MCF 10A (cell line): ENCODE measurements at regions not wholly inside any gene's neighbourhood (a gene's known extent, or its start where the extent isn't known, plus 50 kb on each side); places are given as distances from the start of the nearest gene placed in this dataset.

Experiments
- BruUV-seq: library from RNA; stranded (reverse); fragments of 400-500 nt; replicated peaks from 2 replicates; lab custom pipeline; 2021; lab: Mats Ljungman, UMichigan
- CTCF ChIA-PET: fragments of 300-600 bp; sonication (Branson Sonifier 250); formaldehyde crosslinking; extraction: SDS; loops from one replicate; lab custom pipeline; 2021; ENCODE audit warnings: antibody characterized with exemption, inconsistent platforms; lab: Yijun Ruan, JAX
- POLR2A ChIA-PET: fragments of 300-600, 350-650 bp; sonication (Branson Sonifier 250); formaldehyde crosslinking; extraction: SDS; loops from one replicate; lab custom pipeline; 2020; ENCODE audit warnings: antibody characterized with exemption, inconsistent platforms; lab: Yijun Ruan, JAX
- DNase-seq: peaks from one replicate; pipeline ENCODE4 v3.0.0-alpha.2; 2018; ENCODE audit not compliant: unreplicated experiment
- H3K27ac Mint-ChIP-seq: one replicate; pipeline ENCODE4 v1.8.0; 2022; ENCODE audit warnings: mild to moderate bottlenecking, low read depth, mixed read lengths; ENCODE audit not compliant: unreplicated experiment
- H3K27me3 Mint-ChIP-seq: one replicate; pipeline ENCODE4 v1.8.0; 2022; ENCODE audit warnings: mixed read lengths; ENCODE audit not compliant: insufficient read depth, unreplicated experiment
- H3K36me3 Mint-ChIP-seq: one replicate; pipeline ENCODE4 v1.8.0; 2022; ENCODE audit warnings: mild to moderate bottlenecking, moderate library complexity, mixed read lengths; ENCODE audit not compliant: insufficient read depth, unreplicated experiment
- H3K4me1 Mint-ChIP-seq: one replicate; pipeline ENCODE4 v1.8.0; 2022; ENCODE audit warnings: mixed read lengths; ENCODE audit not compliant: insufficient read depth, unreplicated experiment
- H3K4me3 Mint-ChIP-seq: one replicate; pipeline ENCODE4 v1.8.0; 2022; ENCODE audit warnings: mild to moderate bottlenecking, moderate library complexity, mixed read lengths; ENCODE audit not compliant: unreplicated experiment
- H3K9me3 Mint-ChIP-seq: one replicate; pipeline ENCODE4 v1.8.0; 2022; ENCODE audit warnings: mixed read lengths; ENCODE audit not compliant: unreplicated experiment
- intact Hi-C: fragments of 100-400 bp; cut with micrococcal nuclease; formaldehyde crosslinking; loops from 2 replicates; pipeline ENCODE4 v1.14.1; 2022
- TF ChIP-seq, protein P1 (sequence below): fragments of 200-600 bp; IDR thresholded peaks from one replicate; pipeline ENCODE4 v1.8.0; 2022; ENCODE audit warnings: antibody characterized with exemption, mild to moderate bottlenecking; ENCODE audit not compliant: unreplicated experiment

DNA sequence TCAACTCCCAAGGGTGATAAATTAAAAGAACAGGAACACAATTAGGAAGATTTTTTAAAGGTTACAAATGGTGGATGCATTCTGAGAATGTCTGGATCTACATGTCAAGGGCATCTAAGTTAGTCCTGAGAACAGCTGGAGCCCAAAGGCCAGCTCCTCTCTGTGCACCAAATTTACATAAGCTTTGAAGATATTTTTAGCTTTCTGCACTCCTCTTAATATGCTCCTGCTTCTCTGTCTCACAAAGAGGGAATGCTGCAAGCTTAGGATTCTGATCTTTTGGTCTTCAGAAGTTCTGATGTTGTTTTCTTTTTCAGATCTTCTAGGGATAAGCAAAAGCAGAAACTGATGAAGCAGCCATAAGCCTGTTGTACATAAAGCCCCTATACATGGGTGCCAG is 309.8 kb upstream of the NCAM1 start:
- no TSS peak for BruUV-seq
- H3K27me3 Mint-ChIP-seq: no peaks in the 10 kb centered on the region
- H3K4me1 Mint-ChIP-seq: peaks cover 16% of the 10 kb centered on the region
- H3K4me3 Mint-ChIP-seq: no peak overlapping the region
- no peaks in the 10 kb centered on the region for H3K9me3 Mint-ChIP-seq
- TF ChIP-seq, protein P1, sequence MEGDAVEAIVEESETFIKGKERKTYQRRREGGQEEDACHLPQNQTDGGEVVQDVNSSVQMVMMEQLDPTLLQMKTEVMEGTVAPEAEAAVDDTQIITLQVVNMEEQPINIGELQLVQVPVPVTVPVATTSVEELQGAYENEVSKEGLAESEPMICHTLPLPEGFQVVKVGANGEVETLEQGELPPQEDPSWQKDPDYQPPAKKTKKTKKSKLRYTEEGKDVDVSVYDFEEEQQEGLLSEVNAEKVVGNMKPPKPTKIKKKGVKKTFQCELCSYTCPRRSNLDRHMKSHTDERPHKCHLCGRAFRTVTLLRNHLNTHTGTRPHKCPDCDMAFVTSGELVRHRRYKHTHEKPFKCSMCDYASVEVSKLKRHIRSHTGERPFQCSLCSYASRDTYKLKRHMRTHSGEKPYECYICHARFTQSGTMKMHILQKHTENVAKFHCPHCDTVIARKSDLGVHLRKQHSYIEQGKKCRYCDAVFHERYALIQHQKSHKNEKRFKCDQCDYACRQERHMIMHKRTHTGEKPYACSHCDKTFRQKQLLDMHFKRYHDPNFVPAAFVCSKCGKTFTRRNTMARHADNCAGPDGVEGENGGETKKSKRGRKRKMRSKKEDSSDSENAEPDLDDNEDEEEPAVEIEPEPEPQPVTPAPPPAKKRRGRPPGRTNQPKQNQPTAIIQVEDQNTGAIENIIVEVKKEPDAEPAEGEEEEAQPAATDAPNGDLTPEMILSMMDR: no peak
- H3K36me3 Mint-ChIP-seq: no peaks in the 10 kb centered on the region
- ChIA-PET POLR2A (no interaction called here), CTCF (interaction anchor here (0.6 kb wide), 1 partner anchor 13 kb away, joined by 3 read pairs; no protein-coding TSS in a partner anchor)
- no peak overlapping the region for H3K27ac Mint-ChIP-seq
- DNase-seq: no peak
- intact Hi-C loops: no loop called here

DNA sequence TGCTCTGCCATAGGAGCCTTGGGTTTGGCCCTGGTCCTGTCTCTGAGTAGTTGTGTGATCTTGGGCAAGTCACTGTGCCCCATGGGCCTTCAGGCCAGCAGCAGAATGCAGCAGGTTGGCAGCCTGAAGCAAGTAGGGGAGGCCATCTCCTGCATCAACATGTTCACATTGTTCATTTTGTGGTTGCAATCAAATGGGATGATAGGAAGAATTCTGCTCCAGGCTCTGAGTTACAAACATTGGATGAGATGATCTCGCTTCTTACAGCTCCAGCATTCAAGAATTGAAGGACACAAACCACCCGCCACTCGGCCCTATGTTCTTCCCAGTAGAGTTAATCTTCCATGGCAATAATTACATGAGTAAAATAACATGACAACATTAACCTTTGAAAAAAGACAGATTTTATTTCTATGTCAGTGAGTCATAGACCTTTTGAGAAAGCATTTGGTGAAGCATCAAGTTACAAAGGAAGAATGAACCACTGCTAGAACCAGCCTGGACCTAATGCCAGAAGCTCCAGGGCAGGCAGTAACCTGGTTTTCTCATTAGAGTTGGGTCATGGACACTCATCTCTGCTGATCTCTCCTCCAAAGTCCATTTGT is 308.3 kb upstream of the NCAM1 start:
- TF ChIP-seq, protein P1: no peak
- peak; percentile 67 for DNase-seq
- Mint-ChIP-seq H3K4me1 (peaks cover 31% of the 10 kb centered on the region), H3K36me3 (no peaks in the 10 kb centered on the region), H3K4me3 (no peak overlapping the region), H3K27me3 (no peaks in the 10 kb centered on the region), H3K9me3 (no peaks in the 10 kb centered on the region), H3K27ac (no peak overlapping the region)
- POLR2A ChIA-PET: interaction anchor here (0.6 to 0.7 kb wide), 2 partner anchors 13 to 454 kb away, joined by 3 read pairs; no protein-coding TSS in a partner anchor
- CTCF ChIA-PET: no interaction called here
- no TSS peak for BruUV-seq
- intact Hi-C loops: no loop called here

DNA sequence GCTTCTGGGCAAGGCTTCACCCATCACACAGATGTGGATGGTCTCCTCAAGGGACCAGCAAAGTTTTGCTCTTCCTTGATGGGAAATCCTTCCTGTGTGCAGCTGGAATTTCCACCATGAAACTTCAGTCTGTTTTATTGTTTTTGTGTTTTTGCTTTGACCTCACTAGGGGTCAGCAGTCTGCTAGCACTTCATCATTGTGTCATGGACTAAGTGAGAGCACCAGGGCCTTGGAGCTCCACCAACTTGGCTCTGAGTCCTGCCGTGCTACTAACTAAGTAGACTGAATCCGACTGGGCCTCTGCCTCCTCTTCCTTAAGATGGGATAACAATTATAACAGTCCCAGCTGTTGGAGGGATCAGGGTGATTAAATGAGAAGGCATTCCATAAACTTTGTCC is 305.8 kb upstream of the NCAM1 start:
- Mint-ChIP-seq H3K4me3 (no peak overlapping the region), H3K27me3 (no peaks in the 10 kb centered on the region), H3K9me3 (no peaks in the 10 kb centered on the region), H3K27ac (no peak overlapping the region), H3K4me1 (peaks cover 39% of the 10 kb centered on the region), H3K36me3 (no peaks in the 10 kb centered on the region)
- TF ChIP-seq, protein P1: no peak
- POLR2A ChIA-PET: interaction anchor here (0.6 kb wide), 1 partner anchor 9 kb away, joined by 3 read pairs; no protein-coding TSS in a partner anchor
- BruUV-seq: no TSS peak
- peak; percentile 30 for DNase-seq
- intact Hi-C loops: no loop called here
- CTCF ChIA-PET: no interaction called here

DNA sequence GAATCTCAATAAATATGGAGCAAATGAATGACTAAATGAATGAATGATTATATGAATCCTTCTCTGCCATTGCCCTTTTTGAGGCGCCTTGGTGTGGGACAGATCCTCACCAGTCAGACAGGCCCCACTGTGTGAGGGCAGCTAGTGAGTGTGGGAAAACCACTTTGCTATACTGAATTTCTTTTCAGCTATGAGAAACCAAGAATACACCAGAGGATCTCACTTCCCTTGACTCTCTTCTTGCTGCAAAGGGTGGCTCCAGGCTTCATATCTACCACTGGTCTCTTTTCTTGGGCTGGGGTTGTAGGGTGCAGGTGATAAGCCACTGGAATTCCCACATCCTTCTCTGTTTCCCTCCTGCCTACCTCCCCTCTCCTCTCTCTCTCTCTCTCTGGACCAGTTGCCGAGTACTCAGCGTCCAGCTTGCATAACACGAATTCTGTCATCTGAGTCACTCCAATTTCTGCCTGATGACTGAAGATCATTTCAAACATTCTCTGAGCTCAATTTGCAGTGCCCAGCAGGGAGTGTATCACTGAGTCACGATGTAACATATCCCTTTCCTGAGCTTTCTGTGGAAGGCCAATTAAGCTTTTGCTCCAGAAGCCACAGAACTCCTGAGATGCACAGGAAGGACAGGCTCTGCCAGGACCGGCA is 304.3 kb upstream of the NCAM1 start:
- Mint-ChIP-seq H3K36me3 (no peaks in the 10 kb centered on the region), H3K27me3 (no peaks in the 10 kb centered on the region), H3K9me3 (no peaks in the 10 kb centered on the region), H3K4me3 (no peak overlapping the region), H3K4me1 (peaks cover 39% of the 10 kb centered on the region), H3K27ac (no peak overlapping the region)
- POLR2A ChIA-PET: interaction anchor here (0.5 to 1.9 kb wide), 5 partner anchors 17 to 602 kb away, joined by 3 to 6 read pairs (median 3); no protein-coding TSS in a partner anchor
- no TSS peak for BruUV-seq
- intact Hi-C loops: no loop called here
- TF ChIP-seq, protein P1: no peak
- peak; percentile 89 for DNase-seq
- CTCF ChIA-PET: interaction anchor here (0.7 to 1.3 kb wide), 3 partner anchors 138 to 611 kb away, joined by 3 read pairs; no protein-coding TSS in a partner anchor
